Heart right ventricle (tissue), 16 donors: ENCODE measurements at regions not wholly inside any gene's neighbourhood (a gene's known extent, or its start where the extent isn't known, plus 50 kb on each side); places are given as distances from the start of the nearest gene placed in this dataset.

Source experiments
- ATAC-seq, 8 donors: fragments of 200-7000 bp; cut with Tn5 transposase; one replicate each; pipeline ENCODE4 v1.9.1; 2020; ENCODE audit warnings: mild to moderate bottlenecking in 8 of 8, moderate library complexity in 8 of 8, moderate number of reproducible peaks in 1 of 8
- DNase-seq, 2 donors: peaks; one replicate each; pipeline ENCODE4 v3.0.0-alpha.2; 2020
- H3K27ac ChIP-seq, 10 donors: fragments of 200-600 bp; sonication (generic) in 2 of 10; one replicate each; pipeline versions ENCODE4 v1.5.0 to v1.8.0; 2020 to 2022; ENCODE audit warnings: mild to moderate bottlenecking in 3 of 10
- H3K27me3 ChIP-seq, 7 donors: fragments of 200-600 bp; one replicate each; pipeline ENCODE4 v1.8.0; 2021 to 2022; ENCODE audit warnings: mild to moderate bottlenecking in 2 of 7
- H3K36me3 ChIP-seq, 9 donors: fragments of 200-600 bp; sonication (generic) in 1 of 9; one replicate each; pipeline versions ENCODE4 v1.5.0 to v1.8.0; 2020 to 2022; ENCODE audit warnings: mild to moderate bottlenecking in 2 of 9
- H3K4me1 ChIP-seq, 9 donors: fragments of 200-600 bp; sonication (generic) in 1 of 9; one replicate each; pipeline versions ENCODE4 v1.5.0 to v1.8.0; 2020 to 2022; ENCODE audit warnings: mild to moderate bottlenecking in 4 of 9
- H3K4me3 ChIP-seq, 10 donors: fragments of 200-600 bp; sonication (generic) in 2 of 10; one replicate each; pipeline versions ENCODE4 v1.5.0 to v1.8.0; 2020 to 2022; ENCODE audit warnings: mild to moderate bottlenecking in 7 of 10, moderate library complexity in 2 of 10
- H3K9me3 ChIP-seq, 11 donors: fragments of 200-600 bp in 10 of 11; sonication (generic) in 2 of 11; one replicate each; pipeline versions ENCODE4 v1.5.0 to v1.8.0; 2013 to 2022; ENCODE audit warnings: mild to moderate bottlenecking in 2 of 11, control low read depth in 1 of 11, moderate library complexity in 1 of 11
- WGBS, 2 donors: extraction: QIAGEN DNeasy Blood & Tissue Kit; methylation state at CpG; one replicate each; pipeline ENCODE4 v1.1.7; 2013; ENCODE audit warnings: inconsistent platforms in 1 of 2; 5-methylcytosine and 5-hydroxymethylcytosine counted together
- intact Hi-C, 10 donors: fragments of 100-400 bp; cut with DNase I; formaldehyde crosslinking; loops; one replicate each; pipeline versions ENCODE4 v1.11.1 to v1.14.2; 2022
- TF ChIP-seq, protein P1 (sequence below), 9 donors: fragments of 200-600 bp; sonication (generic) in 2 of 9; IDR thresholded peaks; one replicate each; pipeline versions ENCODE4 v1.5.0 to v1.8.0; 2021 to 2022; ENCODE audit warnings: antibody characterized with exemption in 9 of 9, mild to moderate bottlenecking in 5 of 9, moderate library complexity in 1 of 9
- donor health status: Arrhythmogenic right ventricular cardiomyopathy.
- donor health status: ischemic (EF 13 %, LVEDD 7.1; RV severe dilation, severe dysfunction).
- donor health status: healthy with polysubstance abuse.
- donor health status: DM: no; HTN: yes; CAD: no.
- donor health status: DM: no; HTN: no; CAD: no.
- donor health status: ischemic (EF 25% LVEDD 6.9; RV normal size, moderate dysfunction).
- donor health status: ischemic (EF 25% LVEDD 5.7; RV mildly dilated, moderate dysfunction).
- donor health status: healthy.
- donor health status: DM: yes; HTN: yes; CAD: no.
- donor health status: Ischemic cardiomyopathy.
- donor health status: ischemic (EF 35%, LVEDD 5.7; RV mildly dilated, moderate dysfunction).
- donor health status: nonischemic (EF 11% LVEDD 7.7; RV severe dilation, severe dysfunction).
- donor health status: DM: yes; HTN: yes; CAD: no.
- donor health status: PGD.
- donor health status: ischemic (EF 29% LVEDD 5.4; RV normal size, mild dysfunction).
- donor health status: nonischemic (EF 23%, LVEDD 6.1; RV moderate dilation, normal function).

DNA sequence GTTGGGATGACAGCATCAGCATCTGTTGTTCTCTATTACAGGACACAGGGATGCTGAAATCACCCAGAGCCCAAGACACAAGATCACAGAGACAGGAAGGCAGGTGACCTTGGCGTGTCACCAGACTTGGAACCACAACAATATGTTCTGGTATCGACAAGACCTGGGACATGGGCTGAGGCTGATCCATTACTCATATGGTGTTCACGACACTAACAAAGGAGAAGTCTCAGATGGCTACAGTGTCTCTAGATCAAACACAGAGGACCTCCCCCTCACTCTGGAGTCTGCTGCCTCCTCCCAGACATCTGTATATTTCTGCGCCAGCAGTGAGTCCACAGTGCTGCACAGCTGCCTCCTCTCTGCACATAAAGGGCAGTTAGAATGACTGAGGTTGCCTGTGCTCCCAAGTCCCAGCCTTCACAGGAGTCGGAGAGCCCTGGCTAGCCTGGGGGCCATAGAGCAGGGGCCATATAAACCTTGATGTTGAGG lies 142.2 kb upstream of the PRSS58 start:
- WGBS, 2 donors: 61 to 85% methylated on average over 5 of the region's 5 CpGs

DNA sequence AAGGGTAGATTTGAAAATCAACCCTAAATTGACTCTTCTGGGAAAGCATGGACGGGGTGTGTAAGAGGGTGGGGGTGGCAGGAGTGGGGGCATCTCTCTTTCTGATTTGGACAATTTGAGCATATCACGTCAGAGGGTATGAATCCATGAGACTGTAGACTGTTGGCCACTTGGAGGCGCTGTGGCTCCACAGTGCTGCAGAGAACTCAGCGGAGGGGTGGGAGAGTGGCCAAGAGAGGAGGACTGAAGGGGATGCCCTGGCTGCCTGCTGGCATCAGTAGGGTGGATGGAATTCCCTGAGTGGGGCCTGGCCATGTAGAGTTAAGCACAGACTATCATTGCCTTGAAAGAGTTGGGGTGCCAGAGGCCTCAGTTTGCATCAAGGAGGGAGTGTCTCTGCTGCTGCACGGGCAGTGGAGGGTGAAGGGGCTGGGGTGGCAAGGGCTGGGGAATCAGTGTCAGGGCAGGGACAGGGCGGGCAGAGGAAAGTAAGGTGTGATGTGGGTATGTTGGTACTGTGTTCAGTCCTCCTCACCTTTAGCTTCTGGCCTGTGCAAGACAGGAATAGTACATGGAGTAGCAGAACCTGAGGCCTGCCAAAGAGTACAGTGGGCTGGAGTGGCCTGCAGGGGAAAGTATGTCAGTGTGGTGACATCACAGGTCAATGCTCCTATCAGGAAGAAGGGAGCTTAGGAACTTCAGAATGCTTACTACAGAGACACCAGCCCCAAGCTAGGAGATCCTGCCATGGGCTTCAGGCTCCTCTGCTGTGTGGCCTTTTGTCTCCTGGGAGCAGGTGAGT lies 133.5 kb upstream of the PRSS58 start:
- H3K27ac ChIP-seq: no peak overlapping the region
- no peaks in the 10 kb centered on the region for H3K36me3 ChIP-seq
- H3K4me1 ChIP-seq: peaks cover 0 to 4% (median 0%) of the 10 kb centered on the region in 9 donors
- no peaks in the 10 kb centered on the region for H3K9me3 ChIP-seq
- intact Hi-C loops: no loop called here
- H3K4me3 ChIP-seq: no peak overlapping the region
- DNase-seq (no peak), ATAC-seq (no peak)
- H3K27me3 ChIP-seq: no peaks in the 10 kb centered on the region
- TF ChIP-seq, protein P1, sequence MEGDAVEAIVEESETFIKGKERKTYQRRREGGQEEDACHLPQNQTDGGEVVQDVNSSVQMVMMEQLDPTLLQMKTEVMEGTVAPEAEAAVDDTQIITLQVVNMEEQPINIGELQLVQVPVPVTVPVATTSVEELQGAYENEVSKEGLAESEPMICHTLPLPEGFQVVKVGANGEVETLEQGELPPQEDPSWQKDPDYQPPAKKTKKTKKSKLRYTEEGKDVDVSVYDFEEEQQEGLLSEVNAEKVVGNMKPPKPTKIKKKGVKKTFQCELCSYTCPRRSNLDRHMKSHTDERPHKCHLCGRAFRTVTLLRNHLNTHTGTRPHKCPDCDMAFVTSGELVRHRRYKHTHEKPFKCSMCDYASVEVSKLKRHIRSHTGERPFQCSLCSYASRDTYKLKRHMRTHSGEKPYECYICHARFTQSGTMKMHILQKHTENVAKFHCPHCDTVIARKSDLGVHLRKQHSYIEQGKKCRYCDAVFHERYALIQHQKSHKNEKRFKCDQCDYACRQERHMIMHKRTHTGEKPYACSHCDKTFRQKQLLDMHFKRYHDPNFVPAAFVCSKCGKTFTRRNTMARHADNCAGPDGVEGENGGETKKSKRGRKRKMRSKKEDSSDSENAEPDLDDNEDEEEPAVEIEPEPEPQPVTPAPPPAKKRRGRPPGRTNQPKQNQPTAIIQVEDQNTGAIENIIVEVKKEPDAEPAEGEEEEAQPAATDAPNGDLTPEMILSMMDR (IDR thresholded peaks at IDR 0.05): peak in 1 of 9 donors; percentile 27
- WGBS, 2 donors: 57 to 66% methylated on average over 6 of the region's 6 CpGs

More for the DNA sequence above, 142.2 kb upstream of the PRSS58 start:
- ATAC-seq (no peak), DNase-seq (no peak)
- peaks cover 0 to 10% (median 0%) of the 10 kb centered on the region in 7 donors for H3K27me3 ChIP-seq
- H3K27ac ChIP-seq: no peak overlapping the region
- no peak overlapping the region for H3K4me3 ChIP-seq
- H3K4me1 ChIP-seq: no peaks in the 10 kb centered on the region
- no peaks in the 10 kb centered on the region for H3K9me3 ChIP-seq
- no peaks in the 10 kb centered on the region for H3K36me3 ChIP-seq
- TF ChIP-seq, protein P1 (IDR thresholded peaks at IDR 0.05): no peak
- intact Hi-C loops: no loop called here

DNA sequence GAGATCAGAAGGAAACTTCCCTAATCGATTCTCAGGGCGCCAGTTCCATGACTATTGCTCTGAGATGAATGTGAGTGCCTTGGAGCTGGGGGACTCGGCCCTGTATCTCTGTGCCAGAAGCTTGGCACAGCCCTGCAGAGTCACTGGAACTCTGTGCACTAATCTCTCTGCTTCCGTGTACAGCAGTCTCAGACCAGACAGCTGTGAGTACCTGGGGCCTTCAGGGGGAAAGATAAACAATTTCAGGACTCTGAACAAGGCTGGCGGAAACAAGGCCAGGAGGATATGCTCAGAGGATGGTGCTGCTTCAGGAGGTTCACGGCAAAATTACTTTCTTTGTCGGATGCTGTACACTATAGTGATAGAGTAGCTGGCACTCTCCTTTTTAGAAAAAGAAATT lies 131.7 kb upstream of the PRSS58 start:
- WGBS, 2 donors: 55 to 56% methylated on average over 7 of the region's 7 CpGs
- intact Hi-C loops: no loop called here
- H3K9me3 ChIP-seq: no peaks in the 10 kb centered on the region
- no peaks in the 10 kb centered on the region for H3K36me3 ChIP-seq
- H3K4me1 ChIP-seq: peaks cover 0 to 19% (median 8%) of the 10 kb centered on the region in 9 donors
- H3K4me3 ChIP-seq: no peak overlapping the region
- no peaks in the 10 kb centered on the region for H3K27me3 ChIP-seq
- H3K27ac ChIP-seq: no peak overlapping the region
- ATAC-seq (no peak), DNase-seq (no peak)
- TF ChIP-seq, protein P1 (IDR thresholded peaks at IDR 0.05): no peak

DNA sequence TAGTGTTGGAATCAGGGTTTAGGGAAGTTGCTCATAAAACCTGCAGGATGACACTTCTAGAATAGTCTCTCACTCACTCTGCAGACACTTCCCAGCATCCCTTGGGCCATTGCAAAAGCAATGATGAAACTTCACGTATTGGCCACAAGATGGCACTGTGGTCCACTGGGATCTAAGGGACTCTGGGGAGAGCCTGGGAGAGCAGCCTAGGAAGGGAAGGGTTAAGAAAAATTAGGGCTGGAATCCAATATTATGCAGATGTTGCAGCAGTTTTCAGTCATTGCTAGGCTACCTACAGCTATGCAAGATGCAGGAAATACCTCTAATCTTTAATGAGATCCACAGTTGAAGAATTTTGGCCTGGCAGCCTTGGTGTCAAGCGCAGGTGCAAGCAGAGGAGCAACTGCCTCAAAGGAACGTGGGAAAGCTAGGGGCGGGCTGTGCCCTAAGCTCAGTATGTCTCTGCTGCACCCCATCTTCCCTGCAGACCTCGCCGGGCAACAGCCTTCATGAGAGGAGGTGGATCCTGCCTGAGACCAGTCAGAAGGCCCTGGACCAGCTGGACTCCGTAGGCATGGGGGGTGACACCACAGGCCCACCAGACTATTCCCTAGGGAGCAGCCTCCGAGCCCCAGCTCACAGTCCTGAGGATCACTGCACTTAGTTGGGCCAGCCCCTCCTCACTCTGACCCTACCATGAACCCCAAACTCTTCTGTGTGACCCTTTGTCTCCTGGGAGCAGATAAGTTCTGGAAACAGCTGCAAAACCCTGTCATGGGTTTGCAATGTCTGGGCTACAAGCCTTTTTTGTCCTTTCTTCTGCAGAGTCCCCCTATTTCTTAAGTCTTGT lies 127.9 kb upstream of the PRSS58 start:
- peaks cover 0 to 22% (median 8%) of the 10 kb centered on the region in 9 donors for H3K4me1 ChIP-seq
- no peaks in the 10 kb centered on the region for H3K27me3 ChIP-seq
- no peak overlapping the region for H3K27ac ChIP-seq
- TF ChIP-seq, protein P1 (IDR thresholded peaks at IDR 0.05): peak; percentile 18 to 63 (median 55)
- no peak overlapping the region for H3K4me3 ChIP-seq
- H3K9me3 ChIP-seq: no peaks in the 10 kb centered on the region
- WGBS, 2 donors: 32 to 34% methylated on average over 8 of the region's 8 CpGs
- ATAC-seq (peak; percentile 65 to 89 (median 80)), DNase-seq (peak; percentile 31 to 36)
- intact Hi-C loops: no loop called here
- H3K36me3 ChIP-seq: no peaks in the 10 kb centered on the region
